Glutamatergic neuron (in vitro differentiated cells): ENCODE measurements at regions not wholly inside any gene's neighbourhood (a gene's known extent, or its start where the extent isn't known, plus 50 kb on each side); places are given as distances from the start of the nearest gene placed in this dataset.
"Not testable (repeated sequence)": the region's sequence is repeated elsewhere in the genome, so short reads cannot be mapped to it uniquely, and the experiment has no call there.

Source experiments
- DNase-seq: peaks from one replicate; pipeline ENCODE4 v3.0.0; 2022
- H3K27ac Mint-ChIP-seq: one replicate; pipeline ENCODE4 v1.8.0; 2020; ENCODE audit warnings: mild to moderate bottlenecking, mixed read lengths, inconsistent platforms; ENCODE audit not compliant: unreplicated experiment
- H3K27me3 Mint-ChIP-seq: one replicate; pipeline ENCODE4 v1.8.0; 2020; ENCODE audit warnings: mild to moderate bottlenecking, moderate library complexity, mixed read lengths, inconsistent platforms; ENCODE audit not compliant: unreplicated experiment
- H3K36me3 Mint-ChIP-seq: one replicate; pipeline ENCODE4 v1.8.0; 2020; ENCODE audit warnings: mild to moderate bottlenecking, mixed read lengths, inconsistent platforms; ENCODE audit not compliant: unreplicated experiment
- H3K4me1 Mint-ChIP-seq: one replicate; pipeline ENCODE4 v1.8.0; 2020; ENCODE audit warnings: mild to moderate bottlenecking, low read depth, mixed read lengths, inconsistent platforms; ENCODE audit not compliant: unreplicated experiment
- H3K4me3 Mint-ChIP-seq: one replicate; pipeline ENCODE4 v1.8.0; 2020; ENCODE audit warnings: mild to moderate bottlenecking, mixed read lengths, inconsistent platforms; ENCODE audit not compliant: unreplicated experiment
- H3K9me3 Mint-ChIP-seq: one replicate; pipeline ENCODE4 v1.8.0; 2020; ENCODE audit warnings: mild to moderate bottlenecking, moderate library complexity, mixed read lengths, inconsistent platforms; ENCODE audit not compliant: unreplicated experiment
- TF ChIP-seq, protein P1 (sequence below): fragments of 200-600 bp; sonication (generic); IDR thresholded peaks from one replicate; pipeline ENCODE4 v1.5.0; 2021; ENCODE audit not compliant: partially characterized antibody, unreplicated experiment

- DNase-seq: no peak
- no peaks in the 10 kb centered on the region for H3K9me3 Mint-ChIP-seq
- H3K4me1 Mint-ChIP-seq: no peaks in the 10 kb centered on the region
- H3K4me3 Mint-ChIP-seq: no peak overlapping the region
- H3K36me3 Mint-ChIP-seq: no peaks in the 10 kb centered on the region
- H3K27ac Mint-ChIP-seq: no peak overlapping the region
- TF ChIP-seq, protein P1, sequence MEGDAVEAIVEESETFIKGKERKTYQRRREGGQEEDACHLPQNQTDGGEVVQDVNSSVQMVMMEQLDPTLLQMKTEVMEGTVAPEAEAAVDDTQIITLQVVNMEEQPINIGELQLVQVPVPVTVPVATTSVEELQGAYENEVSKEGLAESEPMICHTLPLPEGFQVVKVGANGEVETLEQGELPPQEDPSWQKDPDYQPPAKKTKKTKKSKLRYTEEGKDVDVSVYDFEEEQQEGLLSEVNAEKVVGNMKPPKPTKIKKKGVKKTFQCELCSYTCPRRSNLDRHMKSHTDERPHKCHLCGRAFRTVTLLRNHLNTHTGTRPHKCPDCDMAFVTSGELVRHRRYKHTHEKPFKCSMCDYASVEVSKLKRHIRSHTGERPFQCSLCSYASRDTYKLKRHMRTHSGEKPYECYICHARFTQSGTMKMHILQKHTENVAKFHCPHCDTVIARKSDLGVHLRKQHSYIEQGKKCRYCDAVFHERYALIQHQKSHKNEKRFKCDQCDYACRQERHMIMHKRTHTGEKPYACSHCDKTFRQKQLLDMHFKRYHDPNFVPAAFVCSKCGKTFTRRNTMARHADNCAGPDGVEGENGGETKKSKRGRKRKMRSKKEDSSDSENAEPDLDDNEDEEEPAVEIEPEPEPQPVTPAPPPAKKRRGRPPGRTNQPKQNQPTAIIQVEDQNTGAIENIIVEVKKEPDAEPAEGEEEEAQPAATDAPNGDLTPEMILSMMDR: no peak
- H3K27me3 Mint-ChIP-seq: no peaks in the 10 kb centered on the region
These were observed 771.2 kb upstream of the CDH10 start for GRCh38 chr5:25415970-25416369.

GRCh38 chr5:25414742-25415141 is 770.0 kb upstream of the CDH10 start:
- no peak for DNase-seq
- Mint-ChIP-seq H3K27me3 (no peaks in the 10 kb centered on the region), H3K27ac (no peak overlapping the region), H3K4me1 (no peaks in the 10 kb centered on the region), H3K9me3 (no peaks in the 10 kb centered on the region), H3K36me3 (no peaks in the 10 kb centered on the region), H3K4me3 (no peak overlapping the region)
- TF ChIP-seq, protein P1: no peak

DNA sequence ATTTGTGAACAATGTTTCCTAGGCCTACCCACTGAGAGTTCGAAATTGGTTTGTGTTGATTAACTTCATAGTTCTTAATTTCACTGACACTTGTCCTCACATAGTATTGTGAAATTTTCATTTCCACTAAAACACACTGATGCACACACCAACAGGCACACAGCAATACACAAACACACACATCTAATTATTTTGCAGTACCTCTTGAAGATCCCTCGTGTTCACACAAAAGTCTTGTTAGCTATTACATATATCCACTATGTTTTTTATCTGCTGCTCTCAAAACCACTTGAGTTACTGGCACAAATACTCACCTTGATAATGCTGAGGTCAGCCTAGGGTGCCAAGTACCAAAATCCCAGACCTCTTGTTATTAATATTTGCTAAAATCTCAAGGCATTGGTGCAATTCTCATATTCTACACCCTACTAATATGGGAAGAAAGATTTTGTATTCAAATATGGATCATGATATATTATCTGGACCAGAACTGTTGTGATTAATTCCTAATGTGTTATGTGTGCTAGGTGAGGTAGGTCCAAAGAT is 767.4 kb upstream of the CDH10 start:
- Mint-ChIP-seq H3K4me3 (no peak overlapping the region), H3K36me3 (peaks cover 5% of the 10 kb centered on the region), H3K9me3 (no peaks in the 10 kb centered on the region), H3K27ac (no peak overlapping the region), H3K4me1 (no peaks in the 10 kb centered on the region), H3K27me3 (peaks cover 2% of the 10 kb centered on the region)
- DNase-seq: no peak
- TF ChIP-seq, protein P1: no peak

GRCh38 chr5:25407365-25407764 is 762.6 kb upstream of the CDH10 start:
- H3K9me3 Mint-ChIP-seq, H3K36me3 Mint-ChIP-seq, H3K4me3 Mint-ChIP-seq, H3K4me1 Mint-ChIP-seq, H3K27ac Mint-ChIP-seq, H3K27me3 Mint-ChIP-seq, DNase-seq: not testable (repeated sequence)

GRCh38 chr5:25405850-25406249 is 761.1 kb upstream of the CDH10 start:
- TF ChIP-seq, protein P1: no peak
- peaks cover 3% of the 10 kb centered on the region for H3K9me3 Mint-ChIP-seq
- H3K27ac Mint-ChIP-seq: no peak overlapping the region
- no peaks in the 10 kb centered on the region for H3K4me1 Mint-ChIP-seq
- DNase-seq: no peak
- H3K36me3 Mint-ChIP-seq: peaks cover 5% of the 10 kb centered on the region
- H3K27me3 Mint-ChIP-seq: peaks cover 2% of the 10 kb centered on the region
- H3K4me3 Mint-ChIP-seq: no peak overlapping the region
